C1 segment of cervical spinal cord (tissue), 14 donors: ENCODE measurements at regions not wholly inside any gene's neighbourhood (a gene's known extent, or its start where the extent isn't known, plus 50 kb on each side); places are given as distances from the start of the nearest gene placed in this dataset.

Experiments used
- DNase-seq, 14 donors: peaks; one replicate each; lab custom pipeline; 2025; lab: John Stamatoyannopoulos, UW

- DNase-seq, result no peak
Measured at GRCh38 chr2:34991508-34992274, 1363.9 kb upstream of the CRIM1 start.

GRCh38 chr2:34985474-34985873 is 1370.1 kb upstream of the CRIM1 start:
- no peak for DNase-seq

- DNase-seq, result no peak
Measured at GRCh38 chr2:34980689-34981088, 1374.9 kb upstream of the CRIM1 start.

- DNase-seq, result no peak
Measured at GRCh38 chr2:34979148-34979547, 1376.4 kb upstream of the CRIM1 start.

- DNase-seq, result no peak
Measured at GRCh38 chr2:34961822-34962221, 1362.7 kb upstream of the FAM98A start.

GRCh38 chr2:34954758-34955157 is 1355.7 kb upstream of the FAM98A start:
- DNase-seq, result no peak

- DNase-seq, result no peak
Measured at GRCh38 chr2:34950797-34951196, 1351.7 kb upstream of the FAM98A start.

- DNase-seq, result no peak
Measured at GRCh38 chr2:34949316-34949715, 1350.2 kb upstream of the FAM98A start.

GRCh38 chr2:34936089-34936488 is 1337.0 kb upstream of the FAM98A start:
- no peak for DNase-seq

- DNase-seq, result no peak
Measured at GRCh38 chr2:34912084-34912483, 1313.0 kb upstream of the FAM98A start.

- no peak for DNase-seq
Measured at GRCh38 chr2:34909992-34910705, 1311.0 kb upstream of the FAM98A start.

GRCh38 chr2:34907812-34908211 is 1308.7 kb upstream of the FAM98A start:
- no peak for DNase-seq

- DNase-seq, result no peak
Measured at GRCh38 chr2:34901739-34902138, 1302.6 kb upstream of the FAM98A start.

- DNase-seq, result no peak
Measured at GRCh38 chr2:34899079-34899478, 1300.0 kb upstream of the FAM98A start.

GRCh38 chr2:34892766-34893165 is 1293.7 kb upstream of the FAM98A start:
- DNase-seq, result peak in 1 of 14 donors; percentile 87

- DNase-seq, result peak in 1 of 14 donors; percentile 56
Measured at GRCh38 chr2:34892256-34892655, 1293.2 kb upstream of the FAM98A start.

GRCh38 chr2:34875091-34875745 is 1276.1 kb upstream of the FAM98A start:
- DNase-seq, result no peak

GRCh38 chr2:34853646-34854045 is 1254.5 kb upstream of the FAM98A start:
- no peak for DNase-seq

- no peak for DNase-seq
Measured at GRCh38 chr2:34851804-34852203, 1252.7 kb upstream of the FAM98A start.

- no peak for DNase-seq
Measured at GRCh38 chr2:34849827-34850226, 1250.7 kb upstream of the FAM98A start.

GRCh38 chr2:34848691-34849090 is 1249.6 kb upstream of the FAM98A start:
- no peak for DNase-seq

GRCh38 chr2:34848132-34848531 is 1249.0 kb upstream of the FAM98A start:
- DNase-seq, result no peak

GRCh38 chr2:34844629-34845028 is 1245.5 kb upstream of the FAM98A start:
- DNase-seq, result no peak
